Stimulated activated CD8-positive, alpha-beta memory T cell treated with anti-CD3 and anti-CD28 coated beads, Interleukin-7, amount 100 ng/mL, for 4 hours (primary cell): ENCODE measurements at regions not wholly inside any gene's neighbourhood (a gene's known extent, or its start where the extent isn't known, plus 50 kb on each side); places are given as distances from the start of the nearest gene placed in this dataset.
"Not testable (repeated sequence)": the region's sequence is repeated elsewhere in the genome, so short reads cannot be mapped to it uniquely, and the experiment has no call there.

ENCODE experiments used
- DNase-seq, 2 donors: peaks; one replicate each; pipeline ENCODE4 v3.0.0-alpha.2; 2020; ENCODE audit warnings: low read depth in 2 of 2

GRCh38 chr5:177941386-177941785 lies 54.7 kb downstream of the PROP1 start:
- DNase-seq = not testable (repeated sequence)

GRCh38 chr5:177939246-177940171 lies 56.5 kb downstream of the PROP1 start:
- not testable (repeated sequence) for DNase-seq

- not testable (repeated sequence) for DNase-seq
Observed at GRCh38 chr5:177938767-177939166, 57.3 kb downstream of the PROP1 start.

GRCh38 chr5:177934233-177934632 lies 61.8 kb downstream of the PROP1 start:
- not testable (repeated sequence) for DNase-seq

GRCh38 chr5:177930269-177931022 lies 65.6 kb downstream of the PROP1 start:
- not testable (repeated sequence) for DNase-seq

GRCh38 chr5:177929618-177930017 lies 66.4 kb downstream of the PROP1 start:
- DNase-seq = not testable (repeated sequence)

- DNase-seq = not testable (repeated sequence)
Observed at GRCh38 chr5:177927500-177927899, 68.5 kb downstream of the PROP1 start.

GRCh38 chr5:177924577-177924976 lies 71.5 kb downstream of the PROP1 start:
- DNase-seq = not testable (repeated sequence)

GRCh38 chr5:177923837-177924236 lies 72.2 kb downstream of the PROP1 start:
- not testable (repeated sequence) for DNase-seq

- not testable (repeated sequence) for DNase-seq
Observed at GRCh38 chr5:177923189-177923588, 72.9 kb downstream of the PROP1 start.

GRCh38 chr5:177909261-177909660 lies 86.8 kb downstream of the PROP1 start:
- DNase-seq = not testable (repeated sequence)

- DNase-seq = not testable (repeated sequence)
Observed at GRCh38 chr5:177902806-177903205, 93.2 kb downstream of the PROP1 start.

- DNase-seq = not testable (repeated sequence)
Observed at GRCh38 chr5:177900066-177900465, 96.0 kb downstream of the PROP1 start.

- DNase-seq = not testable (repeated sequence)
Observed at GRCh38 chr5:177894681-177895453, 101.2 kb downstream of the PROP1 start.

- DNase-seq = not testable (repeated sequence)
Observed at GRCh38 chr5:177892357-177892665, 103.7 kb downstream of the PROP1 start.

- DNase-seq = peak in 1 of 2 donors; percentile 4
Observed at GRCh38 chr5:177891547-177892356, 104.3 kb downstream of the PROP1 start.

- not testable (repeated sequence) for DNase-seq
Observed at GRCh38 chr5:177883295-177883694, 100.6 kb upstream of the FAM153A start.

- DNase-seq = not testable (repeated sequence)
Observed at GRCh38 chr5:177875900-177876238, 93.2 kb upstream of the FAM153A start.

GRCh38 chr5:177875013-177875899 lies 92.6 kb upstream of the FAM153A start:
- not testable (repeated sequence) for DNase-seq

GRCh38 chr5:177863822-177864446 lies 81.2 kb upstream of the FAM153A start:
- not testable (repeated sequence) for DNase-seq
